Transverse colon (tissue), 4 donors: ENCODE measurements at regions not wholly inside any gene's neighbourhood (a gene's known extent, or its start where the extent isn't known, plus 50 kb on each side); places are given as distances from the start of the nearest gene placed in this dataset.

Experiments used
- DNase-seq: peaks from one replicate; pipeline ENCODE4 v3.0.0-alpha.2; 2019
- H3K27ac ChIP-seq, 4 donors: fragments of 200-600 bp; sonication (generic); 2 replicates each; pipeline ENCODE4 v1.5.1; 2016 to 2018; ENCODE audit warnings: inconsistent platforms in 4 of 4
- H3K27me3 ChIP-seq: fragments of 200-600 bp; sonication (generic); 2 replicates; pipeline ENCODE4 v1.5.1; 2017; ENCODE audit warnings: inconsistent platforms
- H3K36me3 ChIP-seq, 4 donors: fragments of 200-600 bp; sonication (generic); 2 replicates each; pipeline ENCODE4 v1.5.1; 2017 to 2019; ENCODE audit warnings: inconsistent platforms in 4 of 4
- H3K4me1 ChIP-seq, 4 donors: fragments of 200-600 bp; sonication (generic); 2 replicates each; pipeline ENCODE4 v1.5.1; 2017 to 2020; ENCODE audit warnings: inconsistent platforms in 4 of 4
- H3K4me3 ChIP-seq, 4 donors: fragments of 200-600 bp; sonication (generic); 1 replicate in 1 of 4; 2 replicates in 3 of 4; pipeline versions ENCODE4 v1.5.1 to v1.6.1; 2017 to 2019; ENCODE audit warnings: inconsistent platforms in 4 of 4
- H3K9me3 ChIP-seq, 2 donors: fragments of 200-600 bp; sonication (generic); 2 replicates each; pipeline ENCODE4 v1.5.1; 2017 to 2019; ENCODE audit warnings: inconsistent platforms in 2 of 2
- EP300 ChIP-seq: sonication (generic); formaldehyde crosslinking; IDR thresholded peaks from one replicate; pipeline ENCODE4 v1.6.1; 2017; ENCODE audit warnings: antibody characterized with exemption, low read depth
- POLR2A ChIP-seq: fragments of 450-650 bp; IDR thresholded peaks from one replicate; pipeline ENCODE4 v1.6.1; 2016; ENCODE audit warnings: antibody characterized with exemption, mild to moderate bottlenecking, moderate library complexity
- POLR2AphosphoS5 ChIP-seq, 3 donors: sonication (generic); formaldehyde crosslinking; IDR thresholded peaks; one replicate each; pipeline ENCODE4 v1.6.1; 2016; ENCODE audit warnings: antibody characterized with exemption in 3 of 3
- WGBS, 2 donors: methylation state at CpG; one replicate each; pipeline ENCODE4 v1.1.5; 2018; ENCODE audit warnings: low coverage in 1 of 2; 5-methylcytosine and 5-hydroxymethylcytosine counted together
- in situ Hi-C, 4 donors: fragments of 200-750 bp; cut with MboI; loops; one replicate each; pipeline versions ENCODE4 v1.15.0 to v1.15.1; 2017; ENCODE audit warnings: low sequenced_read_pairs in 3 of 4, low pct_ligation_motif_present in 1 of 4, low pct_unique_long_range_greater_than_20kb in 1 of 4
- intact Hi-C: fragments of 100-400 bp; cut with DNase I; formaldehyde crosslinking; loops from one replicate; pipeline ENCODE4 v1.15.1; 2023; ENCODE audit warnings: low total_unique reads
- TF ChIP-seq, protein P1 (sequence below), 5 experiments: fragments of 200-600 bp in 3 of 5; fragments of 450-650 bp in 2 of 5; sonication (generic) in 3 of 5; IDR thresholded peaks; 1 replicate in 2 of 5; 2 replicates in 3 of 5; pipeline ENCODE4 v1.5.1; 2016 to 2017; ENCODE audit warnings: antibody characterized with exemption in 5 of 5, inconsistent platforms in 3 of 5, mild to moderate bottlenecking in 2 of 5, moderate library complexity in 1 of 5

DNA sequence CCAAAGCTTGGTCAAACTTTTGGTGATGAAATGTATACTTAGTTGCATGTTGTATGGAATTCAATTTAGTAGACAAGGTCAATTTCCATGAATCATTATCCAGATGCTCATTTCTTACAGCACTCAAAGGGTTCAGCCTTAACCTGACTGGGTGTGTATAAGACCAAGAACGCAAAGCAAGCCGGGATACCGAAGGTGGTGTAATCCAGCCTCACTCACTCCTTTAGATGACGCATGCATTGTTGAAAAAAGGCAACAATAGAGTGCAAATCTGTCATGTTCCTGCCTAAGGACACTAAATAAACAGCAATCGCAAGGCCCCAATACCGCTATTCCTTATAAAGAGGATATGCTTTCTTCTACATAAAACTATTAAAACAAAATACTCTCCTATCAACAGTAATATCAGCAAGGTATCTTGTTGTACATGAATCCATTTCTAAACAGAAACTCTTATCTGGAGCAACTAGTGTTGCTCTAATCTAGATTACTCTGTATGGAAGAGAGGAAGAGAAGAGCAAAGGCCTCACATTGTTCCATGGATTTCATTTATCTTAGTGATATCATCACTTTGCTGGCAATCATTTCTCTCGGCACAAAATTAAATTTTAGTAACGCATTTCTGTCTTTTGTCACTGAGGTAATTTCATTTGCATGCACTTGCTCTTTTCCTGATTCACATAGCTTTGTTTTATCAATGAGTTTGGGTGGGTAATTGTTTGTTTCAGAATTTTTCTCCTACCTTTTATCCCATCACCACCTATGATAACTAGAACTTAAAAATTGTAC lies 96.2 kb downstream of the PLK2 start:
- Histone ChIP-seq H3K27ac (no peak overlapping the region), H3K36me3 (no peaks in the 10 kb centered on the region), H3K4me1 (no peaks in the 10 kb centered on the region), H3K9me3 (no peaks in the 10 kb centered on the region), H3K4me3 (no peak overlapping the region), H3K27me3 (no peaks in the 10 kb centered on the region)
- in situ Hi-C loops = no loop called here
- no peak for DNase-seq
- TF ChIP-seq POLR2AphosphoS5 (IDR thresholded peaks at IDR 0.05) = no peak
- TF ChIP-seq POLR2A = no peak
- TF ChIP-seq, protein P1, sequence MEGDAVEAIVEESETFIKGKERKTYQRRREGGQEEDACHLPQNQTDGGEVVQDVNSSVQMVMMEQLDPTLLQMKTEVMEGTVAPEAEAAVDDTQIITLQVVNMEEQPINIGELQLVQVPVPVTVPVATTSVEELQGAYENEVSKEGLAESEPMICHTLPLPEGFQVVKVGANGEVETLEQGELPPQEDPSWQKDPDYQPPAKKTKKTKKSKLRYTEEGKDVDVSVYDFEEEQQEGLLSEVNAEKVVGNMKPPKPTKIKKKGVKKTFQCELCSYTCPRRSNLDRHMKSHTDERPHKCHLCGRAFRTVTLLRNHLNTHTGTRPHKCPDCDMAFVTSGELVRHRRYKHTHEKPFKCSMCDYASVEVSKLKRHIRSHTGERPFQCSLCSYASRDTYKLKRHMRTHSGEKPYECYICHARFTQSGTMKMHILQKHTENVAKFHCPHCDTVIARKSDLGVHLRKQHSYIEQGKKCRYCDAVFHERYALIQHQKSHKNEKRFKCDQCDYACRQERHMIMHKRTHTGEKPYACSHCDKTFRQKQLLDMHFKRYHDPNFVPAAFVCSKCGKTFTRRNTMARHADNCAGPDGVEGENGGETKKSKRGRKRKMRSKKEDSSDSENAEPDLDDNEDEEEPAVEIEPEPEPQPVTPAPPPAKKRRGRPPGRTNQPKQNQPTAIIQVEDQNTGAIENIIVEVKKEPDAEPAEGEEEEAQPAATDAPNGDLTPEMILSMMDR (IDR thresholded peaks at IDR 0.05) = no peak
- no peak for TF ChIP-seq EP300
- WGBS, 2 donors = 84 to 92% methylated on average over 8 of the region's 8 CpGs
- intact Hi-C loops = no loop called here

DNA sequence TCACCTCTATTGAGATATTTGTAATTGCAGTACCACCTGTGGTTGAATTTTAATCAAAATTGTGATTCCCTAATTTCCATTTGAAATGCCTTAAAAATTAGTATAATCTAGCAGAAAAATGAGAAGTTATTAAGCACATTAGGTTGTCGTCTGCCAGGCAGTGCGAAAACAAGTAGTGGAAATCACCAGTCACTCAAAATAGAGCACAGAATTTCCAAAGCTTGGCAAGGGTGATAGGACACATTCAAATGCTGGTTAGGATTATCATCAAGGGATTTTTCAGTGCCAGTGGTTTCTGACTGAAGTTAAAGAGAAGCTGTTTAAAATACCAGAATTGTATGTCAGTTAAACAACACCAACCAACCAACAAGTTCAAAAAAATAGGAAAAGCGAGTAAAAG lies 97.8 kb downstream of the PLK2 start:
- H3K27me3 ChIP-seq = no peaks in the 10 kb centered on the region
- WGBS, 2 donors = 82 to 96% methylated on average over 3 of the region's 3 CpGs
- no peak for DNase-seq
- no peak for TF ChIP-seq POLR2A
- H3K36me3 ChIP-seq = no peaks in the 10 kb centered on the region
- H3K4me3 ChIP-seq = no peak overlapping the region
- intact Hi-C loops (no loop called here), in situ Hi-C loops (no loop called here)
- no peak overlapping the region for H3K27ac ChIP-seq
- no peaks in the 10 kb centered on the region for H3K4me1 ChIP-seq
- no peaks in the 10 kb centered on the region for H3K9me3 ChIP-seq

DNA sequence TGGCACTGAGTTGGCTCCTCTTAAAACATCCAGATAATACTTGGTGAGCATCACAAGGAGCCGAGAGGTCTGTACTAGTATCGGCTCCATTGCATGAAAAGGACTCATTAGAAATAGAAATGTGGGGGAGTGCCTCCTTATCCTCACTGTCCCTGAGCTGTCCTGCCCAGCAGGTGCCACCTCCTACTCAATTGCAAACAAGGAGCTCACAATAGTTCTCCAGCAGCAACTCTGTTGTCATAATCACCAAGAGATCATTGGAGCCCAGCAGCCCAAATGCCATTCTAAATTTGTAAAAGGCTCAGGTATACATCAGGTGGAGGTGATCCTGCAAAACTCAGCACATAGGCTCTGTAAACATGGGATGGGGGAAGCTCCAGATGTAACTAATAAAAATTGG lies 99.1 kb downstream of the PLK2 start:
- H3K27ac ChIP-seq = no peak overlapping the region
- H3K36me3 ChIP-seq = no peaks in the 10 kb centered on the region
- no peak overlapping the region for H3K4me3 ChIP-seq
- 93 to 100% methylated on average over 2 of the region's 2 CpGs for WGBS, 2 donors
- intact Hi-C loops = no loop called here
- in situ Hi-C loops = no loop called here
- H3K4me1 ChIP-seq = no peaks in the 10 kb centered on the region
- TF ChIP-seq, protein P1 (IDR thresholded peaks at IDR 0.05) = no peak
- TF ChIP-seq EP300 = no peak
- TF ChIP-seq POLR2AphosphoS5 (IDR thresholded peaks at IDR 0.05) = no peak
- TF ChIP-seq POLR2A = no peak
- H3K27me3 ChIP-seq = no peaks in the 10 kb centered on the region
- H3K9me3 ChIP-seq = no peaks in the 10 kb centered on the region
- no peak for DNase-seq

DNA sequence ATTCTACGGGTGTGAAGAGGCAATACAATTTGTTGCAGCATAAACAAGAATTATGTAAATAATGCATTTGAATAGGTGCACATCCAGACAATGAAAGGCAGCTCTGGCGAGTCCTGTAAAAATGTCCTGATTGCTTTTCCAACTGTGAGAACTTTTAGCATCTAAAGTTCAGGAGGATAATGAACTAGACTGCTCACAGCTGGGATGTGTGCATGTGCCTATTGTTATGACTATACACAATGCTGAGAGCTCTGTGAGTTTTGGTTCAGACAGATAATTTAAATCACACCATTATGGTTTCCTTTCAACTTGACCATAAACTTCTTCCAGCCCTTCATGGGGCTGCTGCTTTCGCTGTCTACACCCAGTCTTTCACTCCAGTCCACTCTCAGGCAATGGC lies 99.9 kb downstream of the PLK2 start:
- WGBS, 2 donors = 46 to 51% methylated on average over 2 to 3 of the region's 3 CpGs
- Histone ChIP-seq H3K9me3 (no peaks in the 10 kb centered on the region), H3K4me1 (no peaks in the 10 kb centered on the region), H3K4me3 (no peak overlapping the region), H3K27ac (no peak overlapping the region), H3K27me3 (no peaks in the 10 kb centered on the region), H3K36me3 (no peaks in the 10 kb centered on the region)
- intact Hi-C loops (no loop called here), in situ Hi-C loops (no loop called here)
- TF ChIP-seq, protein P1 (IDR thresholded peaks at IDR 0.05) = no peak
- TF ChIP-seq POLR2AphosphoS5 (IDR thresholded peaks at IDR 0.05) (no peak), EP300 (no peak), POLR2A (no peak)
- no peak for DNase-seq
